ENCODE measurements at regions not wholly inside any gene's neighbourhood (a gene's known extent, or its start where the extent isn't known, plus 50 kb on each side); places are given as distances from the start of the nearest gene placed in this dataset.

DNA sequence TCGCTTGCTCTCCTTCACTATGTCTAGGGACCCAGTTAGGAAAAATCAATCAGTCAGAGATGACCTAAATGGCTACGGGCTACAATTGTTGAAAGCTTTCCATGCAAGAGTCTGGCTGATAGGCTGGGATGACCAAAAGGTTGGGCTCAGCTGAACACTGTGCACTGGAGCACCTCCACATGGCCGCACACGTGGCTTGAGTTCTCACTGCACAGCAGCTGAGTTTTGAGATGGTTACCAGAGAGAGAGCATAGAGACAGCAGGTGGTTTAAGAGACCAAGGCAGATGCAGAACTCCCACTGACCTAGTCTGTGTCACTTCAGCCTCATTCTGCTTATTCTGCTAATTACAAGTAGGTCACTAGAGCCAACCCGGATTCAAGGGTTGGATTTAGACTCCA is 2354.8 kb upstream of the C9orf72 start:
- WGBS (ENCODE audit: insufficient coverage) = 95% methylated on average over 4 of the region's 5 CpGs
- Histone ChIP-seq H3K9me3 (ENCODE audit: control extremely low read depth in 1 of 5, control insufficient read depth in 4 of 5, insufficient read depth in 2 of 5, low read depth in 1 of 5, low read length in 4 of 5) (no peaks in the 10 kb centered on the region), H3K36me3 (ENCODE audit: control insufficient read depth in 4 of 4, insufficient read depth in 4 of 4, low read length in 3 of 4) (no peaks in the 10 kb centered on the region), H3K4me3 (ENCODE audit: control insufficient read depth in 1 of 7, extremely low read depth in 1 of 7, insufficient read depth in 4 of 7, low read depth in 2 of 7, low read length in 6 of 7) (no peak overlapping the region), H3K4me1 (ENCODE audit: control extremely low read depth in 1 of 4, control insufficient read depth in 4 of 4, insufficient read depth in 4 of 4, low read length in 3 of 4) (no peaks in the 10 kb centered on the region), H3K27me3 (replicated peaks in 2 of 5; ENCODE audit: control insufficient read depth in 4 of 5, insufficient read depth in 5 of 5, low read length in 4 of 5) (no peaks in the 10 kb centered on the region), H3K27ac (ENCODE audit: insufficient read depth in 1 of 2, low read depth in 1 of 2, low read length in 2 of 2, poor library complexity in 1 of 2, severe bottlenecking in 2 of 2) (no peak overlapping the region)
- CTCF ChIA-PET = no interaction called here
- no peak for DNase-seq
- POLR2A ChIA-PET = no interaction called here

DNA sequence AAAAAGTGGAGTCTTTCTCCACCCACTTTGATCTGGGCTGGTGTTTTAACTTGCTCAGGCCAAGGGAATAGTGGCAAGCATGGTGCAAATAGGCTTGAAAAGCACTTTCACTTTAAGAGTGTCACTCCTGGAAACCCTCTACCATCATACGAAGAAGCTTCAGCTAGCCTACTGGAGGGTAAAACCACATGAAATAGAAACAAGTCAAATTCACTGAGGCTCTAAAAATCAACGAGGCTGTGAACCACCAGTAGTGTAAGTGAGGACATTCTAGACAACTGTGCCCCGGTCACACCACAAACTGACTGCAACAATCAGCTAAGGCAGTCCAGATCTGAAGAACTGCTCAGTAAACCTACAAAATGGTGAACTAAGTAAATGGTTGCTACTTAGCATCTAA is 2366.3 kb upstream of the C9orf72 start:
- POLR2A ChIA-PET = no interaction called here
- H3K27ac ChIP-seq (ENCODE audit: insufficient read depth in 1 of 2, low read depth in 1 of 2, low read length in 2 of 2, poor library complexity in 1 of 2, severe bottlenecking in 2 of 2) = no peak overlapping the region
- whole genome bisulfite sequencing (ENCODE audit: insufficient coverage) = 83% methylated on average over 2 of the region's 3 CpGs

DNA sequence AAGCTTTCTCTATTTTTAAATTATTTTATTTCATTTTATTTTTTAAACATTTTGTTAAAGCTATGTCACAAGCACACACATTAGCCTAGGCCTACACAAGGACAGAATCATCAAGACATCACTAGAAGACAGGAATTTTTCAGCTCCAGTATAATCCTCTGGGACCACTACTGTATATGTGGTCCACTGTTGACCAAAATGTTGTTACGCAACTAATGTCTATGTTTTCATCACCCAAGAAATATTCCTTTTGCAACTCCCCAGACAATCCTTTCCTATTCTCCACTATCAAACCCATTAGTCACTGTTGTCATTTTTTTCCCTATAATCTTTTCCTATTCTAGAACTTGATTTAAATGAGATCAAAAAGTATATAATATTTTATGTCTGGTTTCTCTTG is 2371.7 kb upstream of the C9orf72 start:
- CTCF ChIA-PET = no interaction called here
- POLR2A ChIA-PET = no interaction called here
- Histone ChIP-seq H3K4me3 (ENCODE audit: control insufficient read depth in 1 of 7, extremely low read depth in 1 of 7, insufficient read depth in 4 of 7, low read depth in 2 of 7, low read length in 6 of 7) (no peak overlapping the region), H3K27ac (ENCODE audit: insufficient read depth in 1 of 2, low read depth in 1 of 2, low read length in 2 of 2, poor library complexity in 1 of 2, severe bottlenecking in 2 of 2) (no peak overlapping the region), H3K9me3 (ENCODE audit: control extremely low read depth in 1 of 5, control insufficient read depth in 4 of 5, insufficient read depth in 2 of 5, low read depth in 1 of 5, low read length in 4 of 5) (no peaks in the 10 kb centered on the region), H3K36me3 (ENCODE audit: control insufficient read depth in 4 of 4, insufficient read depth in 4 of 4, low read length in 3 of 4) (no peaks in the 10 kb centered on the region), H3K4me1 (ENCODE audit: control extremely low read depth in 1 of 4, control insufficient read depth in 4 of 4, insufficient read depth in 4 of 4, low read length in 3 of 4) (no peaks in the 10 kb centered on the region), H3K27me3 (replicated peaks in 2 of 5; ENCODE audit: control insufficient read depth in 4 of 5, insufficient read depth in 5 of 5, low read length in 4 of 5) (no peaks in the 10 kb centered on the region)
- 100% methylated on average over 1 of the region's 1 CpG for WGBS (ENCODE audit: insufficient coverage)
- no peak for DNase-seq

More for the DNA sequence above, 2366.3 kb upstream of the C9orf72 start:
- no peaks in the 10 kb centered on the region for H3K4me1 ChIP-seq (ENCODE audit: control extremely low read depth in 1 of 4, control insufficient read depth in 4 of 4, insufficient read depth in 4 of 4, low read length in 3 of 4)
- H3K36me3 ChIP-seq (ENCODE audit: control insufficient read depth in 4 of 4, insufficient read depth in 4 of 4, low read length in 3 of 4) = no peaks in the 10 kb centered on the region
- no peak overlapping the region for H3K4me3 ChIP-seq (ENCODE audit: control insufficient read depth in 1 of 7, extremely low read depth in 1 of 7, insufficient read depth in 4 of 7, low read depth in 2 of 7, low read length in 6 of 7)
- H3K27me3 ChIP-seq (replicated peaks in 2 of 5; ENCODE audit: control insufficient read depth in 4 of 5, insufficient read depth in 5 of 5, low read length in 4 of 5) = no peaks in the 10 kb centered on the region
- DNase-seq = no peak
- CTCF ChIA-PET = no interaction called here
- no peaks in the 10 kb centered on the region for H3K9me3 ChIP-seq (ENCODE audit: control extremely low read depth in 1 of 5, control insufficient read depth in 4 of 5, insufficient read depth in 2 of 5, low read depth in 1 of 5, low read length in 4 of 5)

DNA sequence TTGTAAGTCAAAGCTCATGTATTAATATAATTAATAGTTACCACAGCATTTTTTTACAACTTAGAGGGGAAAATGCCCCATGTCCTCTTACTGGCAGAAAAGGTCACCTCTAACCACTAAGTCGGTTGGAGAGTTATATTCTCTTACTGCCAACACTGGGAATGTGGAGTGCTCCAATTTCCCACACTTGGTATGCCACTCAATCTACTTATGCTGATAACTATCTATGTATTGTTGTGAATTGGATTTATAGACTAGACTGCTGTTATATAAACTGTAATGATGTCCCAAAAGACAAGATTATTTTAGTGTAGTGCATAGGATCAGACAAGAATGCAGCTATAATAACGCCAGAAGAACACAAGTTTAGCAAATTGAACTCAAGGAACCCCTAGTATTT is 2385.2 kb upstream of the C9orf72 start:
- CTCF ChIA-PET = no interaction called here
- no CpG with 5 or more reads among the region's 2 CpGs for WGBS (ENCODE audit: insufficient coverage)

DNA sequence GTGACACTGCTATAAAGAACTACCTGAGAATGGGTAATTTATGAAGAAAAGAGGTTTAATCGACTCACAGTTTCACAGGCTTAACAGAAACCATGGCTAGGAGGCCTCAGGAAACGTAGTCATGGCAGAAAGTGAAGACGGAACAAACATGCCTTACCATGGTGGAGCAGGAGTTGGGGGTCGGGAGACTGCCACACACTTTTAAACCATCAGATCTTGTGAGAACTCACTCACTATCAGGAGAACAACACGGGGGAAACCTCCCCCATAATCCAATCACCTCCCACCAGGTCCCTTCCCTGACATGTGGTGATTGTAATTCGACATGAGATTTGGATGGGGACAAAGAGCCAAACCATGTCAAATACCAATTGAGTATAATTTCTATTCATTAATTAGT is 2392.6 kb upstream of the C9orf72 start:
- CTCF ChIA-PET = no interaction called here
- no peak for DNase-seq
- WGBS (ENCODE audit: insufficient coverage) = 83% methylated on average over 1 of the region's 6 CpGs

More for the DNA sequence above, 2385.2 kb upstream of the C9orf72 start:
- Histone ChIP-seq H3K4me3 (ENCODE audit: control insufficient read depth in 1 of 7, extremely low read depth in 1 of 7, insufficient read depth in 4 of 7, low read depth in 2 of 7, low read length in 6 of 7) (no peak overlapping the region), H3K4me1 (ENCODE audit: control extremely low read depth in 1 of 4, control insufficient read depth in 4 of 4, insufficient read depth in 4 of 4, low read length in 3 of 4) (no peaks in the 10 kb centered on the region), H3K27me3 (replicated peaks in 2 of 5; ENCODE audit: control insufficient read depth in 4 of 5, insufficient read depth in 5 of 5, low read length in 4 of 5) (no peaks in the 10 kb centered on the region), H3K36me3 (ENCODE audit: control insufficient read depth in 4 of 4, insufficient read depth in 4 of 4, low read length in 3 of 4) (no peaks in the 10 kb centered on the region), H3K9me3 (ENCODE audit: control extremely low read depth in 1 of 5, control insufficient read depth in 4 of 5, insufficient read depth in 2 of 5, low read depth in 1 of 5, low read length in 4 of 5) (no peaks in the 10 kb centered on the region), H3K27ac (ENCODE audit: insufficient read depth in 1 of 2, low read depth in 1 of 2, low read length in 2 of 2, poor library complexity in 1 of 2, severe bottlenecking in 2 of 2) (no peak overlapping the region)
- DNase-seq = no peak
- POLR2A ChIA-PET = no interaction called here

DNA sequence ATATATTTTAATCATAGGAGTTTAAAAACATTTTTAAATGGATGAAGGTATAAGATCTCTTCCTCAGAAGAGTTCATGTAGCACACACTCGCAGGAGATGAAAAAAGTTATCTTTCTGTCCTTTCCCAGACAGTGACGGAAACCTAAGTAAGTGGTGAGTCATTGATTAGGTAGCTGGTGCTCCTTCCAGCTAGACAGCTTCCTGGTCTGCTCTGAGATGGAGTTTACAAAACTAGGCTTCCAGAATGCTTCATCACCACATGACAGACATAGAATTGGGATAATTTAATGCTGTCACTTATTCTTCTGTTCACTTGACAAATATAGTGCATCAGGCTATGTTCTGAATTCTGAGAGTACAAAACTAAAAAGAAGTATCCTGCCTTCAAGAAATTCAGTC is 2393.0 kb upstream of the C9orf72 start:
- ChIA-PET POLR2A (no interaction called here), CTCF (no interaction called here)
- H3K4me1 ChIP-seq (ENCODE audit: control extremely low read depth in 1 of 4, control insufficient read depth in 4 of 4, insufficient read depth in 4 of 4, low read length in 3 of 4) = no peaks in the 10 kb centered on the region
- no peak overlapping the region for H3K4me3 ChIP-seq (ENCODE audit: control insufficient read depth in 1 of 7, extremely low read depth in 1 of 7, insufficient read depth in 4 of 7, low read depth in 2 of 7, low read length in 6 of 7)
- no peaks in the 10 kb centered on the region for H3K36me3 ChIP-seq (ENCODE audit: control insufficient read depth in 4 of 4, insufficient read depth in 4 of 4, low read length in 3 of 4)
- H3K27ac ChIP-seq (ENCODE audit: insufficient read depth in 1 of 2, low read depth in 1 of 2, low read length in 2 of 2, poor library complexity in 1 of 2, severe bottlenecking in 2 of 2) = no peak overlapping the region
- no peaks in the 10 kb centered on the region for H3K9me3 ChIP-seq (ENCODE audit: control extremely low read depth in 1 of 5, control insufficient read depth in 4 of 5, insufficient read depth in 2 of 5, low read depth in 1 of 5, low read length in 4 of 5)
- WGBS (ENCODE audit: insufficient coverage) = 80% methylated on average over 1 of the region's 2 CpGs
- H3K27me3 ChIP-seq (replicated peaks in 2 of 5; ENCODE audit: control insufficient read depth in 4 of 5, insufficient read depth in 5 of 5, low read length in 4 of 5) = no peaks in the 10 kb centered on the region
- no peak for DNase-seq

More for the DNA sequence above, 2392.6 kb upstream of the C9orf72 start:
- no peaks in the 10 kb centered on the region for H3K4me1 ChIP-seq (ENCODE audit: control extremely low read depth in 1 of 4, control insufficient read depth in 4 of 4, insufficient read depth in 4 of 4, low read length in 3 of 4)
- no peaks in the 10 kb centered on the region for H3K36me3 ChIP-seq (ENCODE audit: control insufficient read depth in 4 of 4, insufficient read depth in 4 of 4, low read length in 3 of 4)
- no peak overlapping the region for H3K4me3 ChIP-seq (ENCODE audit: control insufficient read depth in 1 of 7, extremely low read depth in 1 of 7, insufficient read depth in 4 of 7, low read depth in 2 of 7, low read length in 6 of 7)
- H3K27me3 ChIP-seq (replicated peaks in 2 of 5; ENCODE audit: control insufficient read depth in 4 of 5, insufficient read depth in 5 of 5, low read length in 4 of 5) = no peaks in the 10 kb centered on the region
- no peak overlapping the region for H3K27ac ChIP-seq (ENCODE audit: insufficient read depth in 1 of 2, low read depth in 1 of 2, low read length in 2 of 2, poor library complexity in 1 of 2, severe bottlenecking in 2 of 2)
- POLR2A ChIA-PET = no interaction called here
- no peaks in the 10 kb centered on the region for H3K9me3 ChIP-seq (ENCODE audit: control extremely low read depth in 1 of 5, control insufficient read depth in 4 of 5, insufficient read depth in 2 of 5, low read depth in 1 of 5, low read length in 4 of 5)

DNA sequence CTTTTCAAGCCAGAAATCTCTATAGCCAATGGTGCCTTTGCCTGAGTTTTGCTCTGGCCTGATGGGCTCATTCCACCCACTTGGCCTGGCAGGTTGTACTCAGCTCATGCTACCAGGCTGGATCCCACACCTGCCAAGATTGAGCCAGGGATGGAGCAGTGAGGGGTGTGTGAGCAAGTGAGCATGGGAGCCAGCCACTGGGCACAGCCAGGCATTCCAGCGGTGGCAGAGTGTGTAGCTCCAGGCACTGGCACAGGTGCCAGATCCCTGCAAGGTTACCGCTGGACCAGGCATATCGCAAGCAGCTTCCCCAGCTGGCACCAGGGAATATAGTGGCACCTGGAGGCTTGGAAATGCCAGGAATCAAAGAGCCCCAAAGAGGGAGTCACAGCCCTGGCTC is 2395.6 kb upstream of the C9orf72 start:
- H3K27me3 ChIP-seq (replicated peaks in 2 of 5; ENCODE audit: control insufficient read depth in 4 of 5, insufficient read depth in 5 of 5, low read length in 4 of 5) = no peaks in the 10 kb centered on the region
- ChIA-PET CTCF (no interaction called here), POLR2A (no interaction called here)
- H3K4me3 ChIP-seq (ENCODE audit: control insufficient read depth in 1 of 7, extremely low read depth in 1 of 7, insufficient read depth in 4 of 7, low read depth in 2 of 7, low read length in 6 of 7) = no peak overlapping the region
- H3K4me1 ChIP-seq (ENCODE audit: control extremely low read depth in 1 of 4, control insufficient read depth in 4 of 4, insufficient read depth in 4 of 4, low read length in 3 of 4) = no peaks in the 10 kb centered on the region
- H3K9me3 ChIP-seq (ENCODE audit: control extremely low read depth in 1 of 5, control insufficient read depth in 4 of 5, insufficient read depth in 2 of 5, low read depth in 1 of 5, low read length in 4 of 5) = no peaks in the 10 kb centered on the region
- H3K27ac ChIP-seq (ENCODE audit: insufficient read depth in 1 of 2, low read depth in 1 of 2, low read length in 2 of 2, poor library complexity in 1 of 2, severe bottlenecking in 2 of 2) = no peak overlapping the region
- no peaks in the 10 kb centered on the region for H3K36me3 ChIP-seq (ENCODE audit: control insufficient read depth in 4 of 4, insufficient read depth in 4 of 4, low read length in 3 of 4)
- DNase-seq = no peak
- 100% methylated on average over 3 of the region's 3 CpGs for WGBS (ENCODE audit: insufficient coverage)

DNA sequence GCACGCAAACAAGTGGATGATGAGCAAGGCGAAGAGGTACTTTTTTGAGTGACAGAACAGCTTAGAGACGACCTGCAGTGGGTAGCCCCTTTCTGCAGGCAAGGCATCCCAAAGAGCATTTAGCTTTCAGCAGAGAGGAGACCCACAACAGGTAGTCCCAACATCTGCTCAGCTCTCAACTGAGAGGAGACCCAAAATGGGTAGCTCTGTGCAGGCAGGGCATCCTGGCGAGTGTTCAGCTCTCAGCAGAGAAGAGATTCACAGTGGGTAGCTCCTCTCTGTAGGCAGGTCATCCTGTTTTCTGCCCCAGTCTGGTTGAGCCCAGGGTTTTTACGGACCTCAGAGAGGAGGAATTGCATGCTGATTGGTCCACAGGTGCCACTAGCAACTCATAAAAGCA is 2396.1 kb upstream of the C9orf72 start:
- CTCF ChIA-PET = no interaction called here
- Histone ChIP-seq H3K27ac (ENCODE audit: insufficient read depth in 1 of 2, low read depth in 1 of 2, low read length in 2 of 2, poor library complexity in 1 of 2, severe bottlenecking in 2 of 2) (no peak overlapping the region), H3K27me3 (replicated peaks in 2 of 5; ENCODE audit: control insufficient read depth in 4 of 5, insufficient read depth in 5 of 5, low read length in 4 of 5) (no peaks in the 10 kb centered on the region), H3K4me1 (ENCODE audit: control extremely low read depth in 1 of 4, control insufficient read depth in 4 of 4, insufficient read depth in 4 of 4, low read length in 3 of 4) (no peaks in the 10 kb centered on the region), H3K4me3 (ENCODE audit: control insufficient read depth in 1 of 7, extremely low read depth in 1 of 7, insufficient read depth in 4 of 7, low read depth in 2 of 7, low read length in 6 of 7) (no peak overlapping the region), H3K9me3 (ENCODE audit: control extremely low read depth in 1 of 5, control insufficient read depth in 4 of 5, insufficient read depth in 2 of 5, low read depth in 1 of 5, low read length in 4 of 5) (no peaks in the 10 kb centered on the region), H3K36me3 (ENCODE audit: control insufficient read depth in 4 of 4, insufficient read depth in 4 of 4, low read length in 3 of 4) (no peaks in the 10 kb centered on the region)
- POLR2A ChIA-PET = no interaction called here
- DNase-seq = no peak
- WGBS (ENCODE audit: insufficient coverage) = 94% methylated on average over 3 of the region's 5 CpGs
